Fibroblast of peridontal ligament (primary cell): ENCODE measurements at regions not wholly inside any gene's neighbourhood (a gene's known extent, or its start where the extent isn't known, plus 50 kb on each side); places are given as distances from the start of the nearest gene placed in this dataset.
"Not testable (repeated sequence)": the region's sequence is repeated elsewhere in the genome, so short reads cannot be mapped to it uniquely, and the experiment has no call there.

ENCODE experiments used
- DNase-seq: peaks from one replicate; pipeline ENCODE4 v3.0.0-alpha.2; 2010; ENCODE audit errors: extremely low read depth

- DNase-seq: no peak
Measured at GRCh38 chr12:66733321-66733720, 54.4 kb upstream of the GRIP1 start.

GRCh38 chr12:66733839-66734238, 55.0 kb upstream of the GRIP1 start:
- DNase-seq: no peak

- no peak for DNase-seq
Measured at GRCh38 chr12:66735275-66735674, 56.4 kb upstream of the GRIP1 start.

GRCh38 chr12:66736931-66737330, 58.1 kb upstream of the GRIP1 start:
- no peak for DNase-seq

- DNase-seq: no peak
Measured at GRCh38 chr12:66739266-66739665, 60.4 kb upstream of the GRIP1 start.

- no peak for DNase-seq
Measured at GRCh38 chr12:66739940-66740651, 61.2 kb upstream of the GRIP1 start.

- DNase-seq: no peak
Measured at GRCh38 chr12:66740732-66741131, 61.9 kb upstream of the GRIP1 start.

GRCh38 chr12:66741919-66742318, 63.0 kb upstream of the GRIP1 start:
- no peak for DNase-seq

- no peak for DNase-seq
Measured at GRCh38 chr12:66742508-66743367, 63.9 kb upstream of the GRIP1 start.

- no peak for DNase-seq
Measured at GRCh38 chr12:66744461-66744860, 65.6 kb upstream of the GRIP1 start.

GRCh38 chr12:66744956-66745383, 66.1 kb upstream of the GRIP1 start:
- DNase-seq: no peak

GRCh38 chr12:66746489-66747201, 67.8 kb upstream of the GRIP1 start:
- no peak for DNase-seq

GRCh38 chr12:66751432-66752113, 72.7 kb upstream of the GRIP1 start:
- DNase-seq: no peak

GRCh38 chr12:66753810-66754209, 74.9 kb upstream of the GRIP1 start:
- DNase-seq: no peak

- DNase-seq: no peak
Measured at GRCh38 chr12:66755727-66756395, 77.0 kb upstream of the GRIP1 start.

GRCh38 chr12:66756631-66757030, 77.8 kb upstream of the GRIP1 start:
- no peak for DNase-seq

GRCh38 chr12:66760122-66760521, 81.2 kb upstream of the GRIP1 start:
- not testable (repeated sequence) for DNase-seq

- DNase-seq: no peak
Measured at GRCh38 chr12:66763467-66763866, 84.6 kb upstream of the GRIP1 start.

GRCh38 chr12:66765204-66765603, 86.3 kb upstream of the GRIP1 start:
- no peak for DNase-seq

GRCh38 chr12:66767536-66767935, 88.7 kb upstream of the GRIP1 start:
- DNase-seq: no peak

- DNase-seq: no peak
Measured at GRCh38 chr12:66768293-66768692, 89.4 kb upstream of the GRIP1 start.
